GM12874 (cell line): ENCODE measurements at regions not wholly inside any gene's neighbourhood (a gene's known extent, or its start where the extent isn't known, plus 50 kb on each side); places are given as distances from the start of the nearest gene placed in this dataset.

Experiments used
- TF ChIP-seq, protein P1 (sequence below): IDR thresholded peaks from 2 replicates; pipeline ENCODE4 v1.5.1; 2011; ENCODE audit warnings: low read depth, mild to moderate bottlenecking, control low read depth, low read length, moderate library complexity; ENCODE audit not compliant: insufficient read depth

DNA sequence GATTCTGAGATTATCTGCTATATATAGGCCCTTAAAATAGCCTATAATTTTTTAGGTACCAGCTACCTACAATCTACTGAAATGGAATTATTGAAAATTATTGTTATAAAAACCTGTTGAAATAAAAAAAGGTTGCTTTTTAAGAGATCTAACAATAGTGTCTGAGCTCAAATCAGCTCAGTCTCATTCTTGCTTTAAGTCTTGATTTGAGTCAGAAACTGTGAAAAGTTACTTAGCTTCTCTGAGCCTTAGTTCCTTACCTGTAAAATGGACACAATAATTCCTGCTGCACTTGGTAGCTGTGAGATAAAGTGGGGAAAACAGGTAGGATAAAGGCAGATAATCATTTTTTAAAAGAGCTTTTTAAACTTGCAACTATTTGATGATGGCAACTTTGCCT, 118.8 kb upstream of the UBE2E2 start:
- TF ChIP-seq, protein P1, sequence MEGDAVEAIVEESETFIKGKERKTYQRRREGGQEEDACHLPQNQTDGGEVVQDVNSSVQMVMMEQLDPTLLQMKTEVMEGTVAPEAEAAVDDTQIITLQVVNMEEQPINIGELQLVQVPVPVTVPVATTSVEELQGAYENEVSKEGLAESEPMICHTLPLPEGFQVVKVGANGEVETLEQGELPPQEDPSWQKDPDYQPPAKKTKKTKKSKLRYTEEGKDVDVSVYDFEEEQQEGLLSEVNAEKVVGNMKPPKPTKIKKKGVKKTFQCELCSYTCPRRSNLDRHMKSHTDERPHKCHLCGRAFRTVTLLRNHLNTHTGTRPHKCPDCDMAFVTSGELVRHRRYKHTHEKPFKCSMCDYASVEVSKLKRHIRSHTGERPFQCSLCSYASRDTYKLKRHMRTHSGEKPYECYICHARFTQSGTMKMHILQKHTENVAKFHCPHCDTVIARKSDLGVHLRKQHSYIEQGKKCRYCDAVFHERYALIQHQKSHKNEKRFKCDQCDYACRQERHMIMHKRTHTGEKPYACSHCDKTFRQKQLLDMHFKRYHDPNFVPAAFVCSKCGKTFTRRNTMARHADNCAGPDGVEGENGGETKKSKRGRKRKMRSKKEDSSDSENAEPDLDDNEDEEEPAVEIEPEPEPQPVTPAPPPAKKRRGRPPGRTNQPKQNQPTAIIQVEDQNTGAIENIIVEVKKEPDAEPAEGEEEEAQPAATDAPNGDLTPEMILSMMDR, result no peak

DNA sequence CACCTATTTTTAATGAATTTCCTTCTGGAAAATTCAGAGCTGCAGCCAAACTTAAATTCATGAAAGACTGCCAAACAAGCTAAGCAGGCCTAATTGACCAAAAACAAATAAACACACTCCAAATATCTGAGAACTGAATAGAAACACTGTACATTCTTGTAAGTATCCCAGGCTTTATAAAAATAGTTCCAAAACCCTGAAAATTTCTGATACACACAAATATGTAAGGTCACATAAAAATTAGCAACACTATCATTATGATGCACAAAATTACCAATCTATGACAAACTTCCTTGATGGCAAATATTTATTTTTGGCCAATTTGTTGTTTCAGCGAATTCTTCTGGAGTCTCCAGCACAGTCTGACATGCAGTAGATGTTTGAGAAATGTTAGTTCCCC, 117.9 kb upstream of the UBE2E2 start:
- TF ChIP-seq, protein P1, result no peak

DNA sequence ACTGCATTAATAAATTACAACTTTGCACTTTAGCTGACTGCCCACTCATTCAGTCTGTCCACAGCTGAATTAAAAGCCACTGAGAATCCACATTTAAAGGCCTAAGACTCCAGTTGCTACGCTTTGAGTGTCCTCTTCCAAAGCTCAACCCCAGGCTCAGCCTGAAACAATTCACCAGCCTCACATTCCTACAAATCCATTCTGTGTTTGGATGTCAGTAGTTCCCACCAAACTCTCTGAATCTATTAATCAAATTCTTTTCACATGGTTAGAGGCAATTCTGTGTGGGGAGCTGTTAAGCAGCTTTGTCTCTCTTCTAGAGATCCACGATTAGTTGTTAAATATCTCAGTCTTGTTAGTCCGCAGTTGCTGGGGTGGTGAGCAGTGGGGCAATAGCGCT, 116.8 kb upstream of the UBE2E2 start:
- TF ChIP-seq, protein P1, result no peak

DNA sequence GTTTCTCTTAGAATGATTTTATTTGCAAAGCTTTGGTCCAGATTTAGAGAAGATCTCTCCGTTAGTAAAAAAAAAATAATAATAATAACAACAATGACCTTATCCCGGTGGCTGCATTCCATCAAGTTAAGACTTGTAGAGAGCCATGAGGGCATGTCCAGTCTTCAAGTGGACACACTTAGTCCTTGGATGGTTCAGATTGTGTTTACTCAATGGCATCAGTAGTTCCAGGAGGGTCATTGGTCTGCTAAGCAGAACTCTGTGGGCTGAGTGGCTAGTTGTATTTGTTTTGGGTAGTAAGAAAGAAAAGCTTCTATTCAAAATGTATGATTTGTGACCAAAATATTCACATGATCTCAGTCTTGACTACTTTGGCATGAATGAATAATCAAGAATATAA, 116.3 kb upstream of the UBE2E2 start:
- TF ChIP-seq, protein P1, result no peak

DNA sequence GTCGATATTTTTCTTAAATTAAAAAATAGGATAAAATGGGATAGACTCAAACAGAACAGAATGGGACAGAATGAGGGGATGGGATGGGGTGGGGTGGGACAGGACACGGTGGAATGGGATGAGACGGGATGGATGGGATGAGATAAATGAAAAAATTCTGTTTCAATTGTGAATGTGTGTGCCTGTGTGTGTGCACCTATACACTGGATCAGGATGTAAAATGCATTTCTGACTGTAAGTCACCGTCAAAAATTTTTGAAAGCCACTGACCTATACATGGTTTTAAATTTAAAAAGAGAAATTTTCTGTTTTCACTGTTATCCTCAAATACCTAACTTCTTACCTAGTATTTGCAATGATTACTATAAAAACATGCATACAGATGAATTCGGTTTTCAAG, 108.7 kb upstream of the UBE2E2 start:
- TF ChIP-seq, protein P1, result no peak

DNA sequence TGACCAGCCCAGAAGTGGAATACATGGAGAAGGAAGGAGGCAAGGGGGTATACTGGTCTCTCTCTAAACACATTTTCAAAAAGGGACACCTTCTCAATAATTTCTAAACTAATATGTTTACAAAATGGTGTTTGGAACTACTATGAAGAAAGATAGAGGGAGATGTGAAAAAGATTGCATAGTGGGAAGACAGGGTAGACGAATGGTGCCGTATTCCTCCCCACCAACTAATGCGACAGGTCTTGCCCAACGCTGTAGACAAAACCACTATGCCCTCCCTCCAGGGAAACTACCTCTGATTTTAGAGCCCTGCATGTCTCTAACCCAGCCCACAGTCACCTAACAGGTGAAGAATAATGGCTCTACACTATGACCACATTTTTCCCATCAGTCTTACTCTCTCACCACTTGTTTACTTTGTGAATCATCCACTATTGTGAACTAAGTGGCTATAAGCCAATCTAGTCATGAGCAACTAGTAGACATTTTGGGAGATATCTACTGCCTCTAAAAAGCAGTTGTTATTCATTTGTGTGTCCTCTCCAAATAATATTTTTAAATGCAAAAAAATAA, 108.2 kb upstream of the UBE2E2 start:
- TF ChIP-seq, protein P1, result no peak

DNA sequence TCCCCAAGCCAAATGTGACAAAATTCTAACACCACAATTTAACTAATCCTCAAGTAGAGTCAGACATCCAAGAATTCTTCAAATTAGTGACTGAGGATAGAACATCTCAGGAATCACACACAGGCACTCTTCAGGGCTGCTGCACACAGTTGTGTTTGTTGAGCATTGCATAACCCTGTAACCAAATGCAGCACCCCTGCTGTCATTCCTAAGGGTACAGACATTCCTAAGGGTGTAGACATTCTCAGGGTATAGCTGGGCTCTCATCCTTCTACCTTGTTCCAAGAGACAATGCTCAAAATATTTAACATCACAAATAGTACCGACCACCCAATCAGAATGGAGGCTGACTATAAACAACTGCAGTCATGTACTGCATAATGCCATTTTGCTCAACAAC, 107.1 kb upstream of the UBE2E2 start:
- TF ChIP-seq, protein P1, result no peak
